PC-3 (cell line): ENCODE measurements at regions not wholly inside any gene's neighbourhood (a gene's known extent, or its start where the extent isn't known, plus 50 kb on each side); places are given as distances from the start of the nearest gene placed in this dataset.

Experiments used
- ATAC-seq: fragments of 200-7000 bp; cut with Tn5 transposase; 2 replicates; pipeline ENCODE4 v1.9.1; 2020; ENCODE audit warnings: mild to moderate bottlenecking, moderate library complexity
- BruUV-seq: library from RNA; stranded (reverse); fragments of 400-500 nt; replicated peaks from 2 replicates; lab custom pipeline; 2021; lab: Mats Ljungman, UMichigan
- CTCF ChIA-PET: fragments of 300-600 bp; sonication (Branson Sonifier 250); formaldehyde crosslinking; loops from one replicate; lab custom pipeline; 2022; ENCODE audit warnings: antibody characterized with exemption; lab: Charles Lee
- POLR2A ChIA-PET: fragments of 300-600 bp; sonication (Branson Sonifier 250); formaldehyde crosslinking; loops from one replicate; lab custom pipeline; 2022; ENCODE audit warnings: antibody characterized with exemption; ENCODE audit not compliant: unreplicated experiment; lab: Charles Lee
- DNase-seq: peaks from one replicate; pipeline ENCODE4 v3.0.0-alpha.2; 2015
- H2AFZ ChIP-seq: fragments of 300-600 bp; sonication (generic); 2 replicates; pipeline ENCODE4 v1.6.0; 2016; ENCODE audit warnings: antibody characterized with exemption, low read length
- H3F3A ChIP-seq: fragments of 300-600 bp; sonication (generic); one replicate; pipeline ENCODE4 v1.6.0; 2017; ENCODE audit warnings: antibody characterized with exemption, low read length, control low read depth, mild to moderate bottlenecking; ENCODE audit not compliant: unreplicated experiment
- H3K27ac ChIP-seq: fragments of 300-600 bp; sonication (generic); 2 replicates; pipeline ENCODE4 v1.5.1; 2016; ENCODE audit warnings: mild to moderate bottlenecking, low read length
- H3K27me3 ChIP-seq: fragments of 300-600 bp; sonication (generic); 2 replicates; pipeline ENCODE4 v1.6.1; 2016; ENCODE audit warnings: low read length, mixed read lengths
- H3K36me3 ChIP-seq: fragments of 300-600 bp; sonication (generic); 2 replicates; pipeline ENCODE4 v1.6.1; 2016; ENCODE audit warnings: low read depth, mixed run types, low read length, mixed read lengths
- H3K4me1 ChIP-seq: fragments of 300-600 bp; sonication (generic); 2 replicates; pipeline ENCODE4 v1.5.1; 2016; ENCODE audit warnings: low read length; ENCODE audit not compliant: insufficient read depth
- H3K4me2 ChIP-seq: fragments of 300-600 bp; sonication (generic); 2 replicates; pipeline ENCODE4 v1.6.0; 2016; ENCODE audit warnings: low read length
- H3K4me3 ChIP-seq: fragments of 300-600 bp; sonication (generic); 2 replicates; pipeline ENCODE4 v1.5.1; 2016; ENCODE audit warnings: mild to moderate bottlenecking, low read length, mixed read lengths
- H3K79me2 ChIP-seq: fragments of 300-600 bp; sonication (generic); 2 replicates; pipeline ENCODE4 v1.6.1; 2017; ENCODE audit warnings: low read length, mixed read lengths
- H3K9ac ChIP-seq: fragments of 300-600 bp; sonication (generic); 2 replicates; pipeline ENCODE4 v1.6.0; 2016; ENCODE audit warnings: mild to moderate bottlenecking, low read length
- H3K9me2 ChIP-seq: fragments of 300-600 bp; sonication (generic); replicated peaks from 2 replicates; pipeline ENCODE4 v1.6.1; 2016; ENCODE audit warnings: mixed run types, low read length, mixed read lengths
- H3K9me3 ChIP-seq: fragments of 300-600 bp; sonication (generic); 2 replicates; pipeline ENCODE4 v1.6.1; 2016; ENCODE audit warnings: low read length, mixed read lengths
- H4K20me1 ChIP-seq: fragments of 300-600 bp; sonication (generic); 2 replicates; pipeline ENCODE4 v1.6.1; 2016; ENCODE audit warnings: low read length, mixed read lengths
- CTCF ChIP-seq: fragments of 300-600 bp; sonication (generic); conservative IDR thresholded peaks from 2 replicates; pipeline ENCODE4 v1.5.1; 2017; ENCODE audit warnings: antibody characterized with exemption, low read depth, mild to moderate bottlenecking, low read length
- EZH2 ChIP-seq: fragments of 300-600 bp; sonication (generic); IDR thresholded peaks from one replicate; pipeline ENCODE4 v1.6.1; 2017; ENCODE audit warnings: antibody characterized with exemption, mild to moderate bottlenecking, low read length; ENCODE audit not compliant: unreplicated experiment
- EZH2phosphoT487 ChIP-seq: fragments of 300-600 bp; sonication (generic); IDR thresholded peaks from 2 replicates; pipeline ENCODE4 v1.6.1; 2018; ENCODE audit warnings: mild to moderate bottlenecking, antibody characterized with exemption, low read length, borderline replicate concordance
- intact Hi-C: fragments of 100-400 bp; cut with micrococcal nuclease; formaldehyde crosslinking; loops from 2 replicates; pipeline ENCODE4 v1.9.0; 2023

- Histone ChIP-seq H3K79me2 (no peaks in the 10 kb centered on the region), H3F3A (no peaks in the 10 kb centered on the region), H3K4me2 (no peak overlapping the region), H3K4me3 (no peak overlapping the region), H3K4me1 (no peaks in the 10 kb centered on the region), H3K9me2 (no peaks in the 10 kb centered on the region), H3K9me3 (no peaks in the 10 kb centered on the region), H3K9ac (no peak overlapping the region), H4K20me1 (no peaks in the 10 kb centered on the region), H3K36me3 (no peaks in the 10 kb centered on the region), H3K27ac (no peak overlapping the region), H3K27me3 (no peaks in the 10 kb centered on the region), H2AFZ (no peak overlapping the region)
- ATAC-seq: no peak
- BruUV-seq: no TSS peak
- intact Hi-C loops: no loop called here
- CTCF ChIA-PET: no interaction called here
- no peak for TF ChIP-seq CTCF
- no peak for TF ChIP-seq EZH2
- TF ChIP-seq EZH2phosphoT487: no peak
- POLR2A ChIA-PET: no interaction called here
- DNase-seq: no peak
Observed at GRCh38 chr13:111844222-111844671, 222.7 kb upstream of the SOX1 start.

GRCh38 chr13:111844682-111845081 lies 222.3 kb upstream of the SOX1 start:
- CTCF ChIA-PET: no interaction called here

More at GRCh38 chr13:111844682-111845081, 222.3 kb upstream of the SOX1 start:
- Histone ChIP-seq H3K9me3 (no peaks in the 10 kb centered on the region), H3K4me2 (no peak overlapping the region), H3K27me3 (no peaks in the 10 kb centered on the region), H3K9me2 (no peaks in the 10 kb centered on the region), H3K36me3 (no peaks in the 10 kb centered on the region), H3K9ac (no peak overlapping the region), H3K4me3 (no peak overlapping the region), H3K4me1 (no peaks in the 10 kb centered on the region), H4K20me1 (no peaks in the 10 kb centered on the region), H3K79me2 (no peaks in the 10 kb centered on the region), H3F3A (no peaks in the 10 kb centered on the region), H3K27ac (no peak overlapping the region), H2AFZ (no peak overlapping the region)
- no peak for DNase-seq
- intact Hi-C loops: no loop called here
- TF ChIP-seq CTCF (no peak), EZH2phosphoT487 (no peak)
- POLR2A ChIA-PET: no interaction called here
- BruUV-seq: no TSS peak
- ATAC-seq: no peak
